ENCODE measurements at regions not wholly inside any gene's neighbourhood (a gene's known extent, or its start where the extent isn't known, plus 50 kb on each side); places are given as distances from the start of the nearest gene placed in this dataset.

DNA sequence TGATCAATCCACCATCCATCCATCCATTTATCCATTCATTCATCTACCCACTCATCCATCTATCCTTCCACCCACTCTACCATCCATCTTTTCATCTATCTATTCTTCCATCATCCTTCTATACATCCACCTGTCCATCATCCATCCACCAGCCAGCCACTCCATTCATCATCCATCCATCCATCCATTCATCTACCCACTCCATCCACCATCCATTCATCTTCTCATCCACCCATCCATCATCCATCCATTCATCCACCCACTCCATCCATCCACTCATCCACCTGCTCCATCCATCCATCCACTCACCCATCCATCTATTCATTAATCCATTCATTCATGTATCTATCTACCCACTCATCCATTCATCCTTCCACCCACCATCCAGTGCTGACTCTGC is 127.9 kb upstream of the TMPRSS2 start:
- Histone ChIP-seq H3K36me3 (replicated peaks; ENCODE audit: low read depth, low read length) (no peaks in the 10 kb centered on the region), H3K27ac (ENCODE audit: low read length) (no peak overlapping the region), H3K4me3 (ENCODE audit: low read length) (no peak overlapping the region), H3K9me3 (ENCODE audit: insufficient read depth, low read length) (no peaks in the 10 kb centered on the region), H3K27me3 (ENCODE audit: low read depth, low read length) (no peaks in the 10 kb centered on the region), H4K20me1 (ENCODE audit: insufficient read depth, low read length) (no peaks in the 10 kb centered on the region), H3K79me2 (ENCODE audit: low read length) (no peaks in the 10 kb centered on the region), H3K4me2 (ENCODE audit: low read length) (no peak overlapping the region), H2AFZ (ENCODE audit: low read depth, low read length) (no peak overlapping the region), H3K4me1 (ENCODE audit: low read length) (no peaks in the 10 kb centered on the region), H3K9ac (ENCODE audit: low read length) (no peak overlapping the region)
- TF ChIP-seq EZH2phosphoT487 (IDR thresholded peaks at IDR 0.05; ENCODE audit: low read depth) (no peak), CTCF (IDR thresholded peaks at IDR 0.05; ENCODE audit: low read depth, low read length) (no peak)

- Histone ChIP-seq H4K20me1 (ENCODE audit: insufficient read depth, low read length) (no peaks in the 10 kb centered on the region), H3K4me2 (ENCODE audit: low read length) (no peak overlapping the region), H3K27me3 (ENCODE audit: low read depth, low read length) (no peaks in the 10 kb centered on the region), H3K36me3 (replicated peaks; ENCODE audit: low read depth, low read length) (no peaks in the 10 kb centered on the region), H3K9me3 (ENCODE audit: insufficient read depth, low read length) (no peaks in the 10 kb centered on the region), H2AFZ (ENCODE audit: low read depth, low read length) (no peak overlapping the region), H3K4me3 (ENCODE audit: low read length) (no peak overlapping the region), H3K79me2 (ENCODE audit: low read length) (no peaks in the 10 kb centered on the region), H3K27ac (ENCODE audit: low read length) (no peak overlapping the region), H3K9ac (ENCODE audit: low read length) (no peak overlapping the region), H3K4me1 (ENCODE audit: low read length) (no peaks in the 10 kb centered on the region)
- TF ChIP-seq EZH2phosphoT487 (IDR thresholded peaks at IDR 0.05; ENCODE audit: low read depth) (no peak), CTCF (IDR thresholded peaks at IDR 0.05; ENCODE audit: low read depth, low read length) (no peak)
Measured at GRCh38 chr21:41634858-41635257, 126.9 kb upstream of the TMPRSS2 start.

GRCh38 chr21:41634211-41634694 is 126.3 kb upstream of the TMPRSS2 start:
- Histone ChIP-seq H3K4me3 (ENCODE audit: low read length) (no peak overlapping the region), H4K20me1 (ENCODE audit: insufficient read depth, low read length) (no peaks in the 10 kb centered on the region), H2AFZ (ENCODE audit: low read depth, low read length) (no peak overlapping the region), H3K9ac (ENCODE audit: low read length) (no peak overlapping the region), H3K27ac (ENCODE audit: low read length) (no peak overlapping the region), H3K79me2 (ENCODE audit: low read length) (no peaks in the 10 kb centered on the region), H3K27me3 (ENCODE audit: low read depth, low read length) (no peaks in the 10 kb centered on the region), H3K4me2 (ENCODE audit: low read length) (no peak overlapping the region), H3K9me3 (ENCODE audit: insufficient read depth, low read length) (no peaks in the 10 kb centered on the region), H3K36me3 (replicated peaks; ENCODE audit: low read depth, low read length) (no peaks in the 10 kb centered on the region), H3K4me1 (ENCODE audit: low read length) (no peaks in the 10 kb centered on the region)
- no peak for TF ChIP-seq CTCF (IDR thresholded peaks at IDR 0.05; ENCODE audit: low read depth, low read length)
- TF ChIP-seq EZH2phosphoT487 (IDR thresholded peaks at IDR 0.05; ENCODE audit: low read depth), result no peak

DNA sequence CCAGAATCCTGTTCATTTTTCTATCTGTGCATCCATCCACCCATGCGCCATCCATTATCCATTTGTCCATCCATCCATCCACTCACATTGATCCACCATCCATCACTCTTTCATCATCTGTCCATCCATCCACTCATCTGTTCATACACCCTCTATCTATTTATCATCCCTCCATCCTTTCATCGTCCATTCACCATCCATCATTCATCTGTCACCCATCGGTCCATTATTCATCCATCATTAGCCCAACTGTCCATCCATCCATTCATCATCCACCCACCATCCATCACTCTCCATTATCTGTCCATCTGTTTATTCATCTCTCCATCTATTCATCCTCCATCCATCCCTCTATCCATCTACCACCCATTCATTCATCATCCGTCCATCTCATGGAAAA is 125.7 kb upstream of the TMPRSS2 start:
- Histone ChIP-seq H4K20me1 (ENCODE audit: insufficient read depth, low read length) (no peaks in the 10 kb centered on the region), H2AFZ (ENCODE audit: low read depth, low read length) (no peak overlapping the region), H3K36me3 (replicated peaks; ENCODE audit: low read depth, low read length) (no peaks in the 10 kb centered on the region), H3K4me3 (ENCODE audit: low read length) (no peak overlapping the region), H3K4me2 (ENCODE audit: low read length) (no peak overlapping the region), H3K27me3 (ENCODE audit: low read depth, low read length) (peaks cover 3% of the 10 kb centered on the region; the same call in 1 of the 2 replicates), H3K9me3 (ENCODE audit: insufficient read depth, low read length) (no peaks in the 10 kb centered on the region), H3K79me2 (ENCODE audit: low read length) (no peaks in the 10 kb centered on the region), H3K27ac (ENCODE audit: low read length) (no peak overlapping the region), H3K4me1 (ENCODE audit: low read length) (no peaks in the 10 kb centered on the region), H3K9ac (ENCODE audit: low read length) (no peak overlapping the region)
- TF ChIP-seq CTCF (IDR thresholded peaks at IDR 0.05; ENCODE audit: low read depth, low read length), result no peak
- no peak for TF ChIP-seq EZH2phosphoT487 (IDR thresholded peaks at IDR 0.05; ENCODE audit: low read depth)
